Dedifferentiated amniotic fluid mesenchymal stem cell (primary cell): ENCODE measurements at regions not wholly inside any gene's neighbourhood (a gene's known extent, or its start where the extent isn't known, plus 50 kb on each side); places are given as distances from the start of the nearest gene placed in this dataset.
A peak's percentile ranks its signal among the peaks of the same experiment; 100 is the strongest.
"Not testable (repeated sequence)": the region's sequence is repeated elsewhere in the genome, so short reads cannot be mapped to it uniquely, and the experiment has no call there.

ENCODE experiments used
- DNase-seq: peaks from one replicate; pipeline ENCODE4 v3.0.0-alpha.2; 2016; ENCODE audit errors: extremely low spot score

GRCh38 chr2:193869564-193869963 lies 1674.8 kb upstream of the TMEFF2 start:
- DNase-seq: no peak

DNA sequence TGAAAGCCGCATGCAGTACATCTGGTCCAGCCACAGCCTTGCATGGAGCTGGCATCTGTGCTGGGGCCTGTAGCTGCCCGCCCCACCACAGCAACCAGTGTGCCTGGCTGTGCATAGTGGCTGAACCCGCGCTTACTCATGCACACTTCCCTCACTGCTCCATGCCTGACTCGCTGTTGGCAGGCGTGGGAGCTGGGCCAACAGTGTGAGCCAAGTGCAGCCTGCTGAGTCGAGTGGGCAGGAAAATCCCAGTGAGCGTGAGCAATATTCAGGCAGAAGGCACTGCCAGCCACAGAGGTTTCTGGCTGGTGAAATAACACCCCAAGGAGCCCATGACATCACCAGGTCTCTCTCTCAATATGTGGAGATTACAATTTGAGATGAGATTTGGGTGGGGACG lies 1674.1 kb upstream of the TMEFF2 start:
- no peak for DNase-seq

- no peak for DNase-seq
Measured at GRCh38 chr2:193868132-193868531, 1673.4 kb upstream of the TMEFF2 start.

GRCh38 chr2:193867454-193867853 lies 1672.7 kb upstream of the TMEFF2 start:
- DNase-seq: no peak

GRCh38 chr2:193861557-193861956 lies 1666.8 kb upstream of the TMEFF2 start:
- DNase-seq: no peak

GRCh38 chr2:193847991-193848390 lies 1653.3 kb upstream of the TMEFF2 start:
- DNase-seq: no peak

- DNase-seq: peak; percentile 40
Measured at GRCh38 chr2:193847130-193847529, 1652.4 kb upstream of the TMEFF2 start.

- no peak for DNase-seq
Measured at GRCh38 chr2:193845604-193846003, 1650.9 kb upstream of the TMEFF2 start.

DNA sequence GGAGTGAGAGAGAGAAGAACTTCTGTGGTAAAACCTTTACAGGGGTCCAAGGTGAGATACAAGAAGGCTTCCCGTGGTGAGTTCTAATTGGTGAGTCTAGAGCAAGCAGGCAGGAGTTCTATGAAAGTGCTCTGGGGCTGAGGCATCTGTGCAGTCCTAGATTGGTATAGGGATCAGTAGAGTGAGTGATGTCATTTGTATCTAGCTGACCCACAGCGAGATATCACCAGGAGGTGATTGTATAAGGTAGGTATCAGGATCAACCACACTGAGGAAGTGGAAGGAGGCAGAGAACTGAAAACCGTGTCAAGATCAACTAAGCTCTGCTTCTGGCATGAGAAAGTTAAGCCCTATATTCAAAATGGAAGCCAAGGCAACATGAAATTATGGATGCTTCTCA lies 1648.9 kb upstream of the TMEFF2 start:
- DNase-seq: peak; percentile 4

- peak; percentile 46 for DNase-seq
Measured at GRCh38 chr2:193841384-193842150, 1646.8 kb upstream of the TMEFF2 start.

- DNase-seq: peak; percentile 62
Measured at GRCh38 chr2:193837111-193837738, 1642.5 kb upstream of the TMEFF2 start.

- not testable (repeated sequence) for DNase-seq
Measured at GRCh38 chr2:193836424-193837006, 1641.8 kb upstream of the TMEFF2 start.

- DNase-seq: not testable (repeated sequence)
Measured at GRCh38 chr2:193833895-193834294, 1639.2 kb upstream of the TMEFF2 start.

DNA sequence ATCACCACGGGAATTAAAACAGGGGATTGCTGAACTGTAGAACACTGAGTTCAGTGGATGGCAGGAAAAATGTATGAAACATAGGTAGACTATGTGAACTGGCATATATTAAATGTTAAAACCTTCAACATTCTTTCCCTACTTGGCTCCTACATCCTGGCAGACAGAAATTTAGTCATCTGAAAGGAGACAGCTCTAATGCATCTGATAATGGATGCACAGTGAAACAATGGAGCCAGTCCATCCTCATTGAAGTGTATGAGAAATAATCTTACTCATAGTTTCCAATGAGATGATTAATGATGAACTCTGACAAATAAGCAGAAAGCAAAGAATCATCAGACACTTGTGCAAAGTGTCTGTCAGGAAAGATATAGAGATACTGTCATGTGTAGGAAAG lies 1629.7 kb upstream of the TMEFF2 start:
- DNase-seq: peak; percentile 13

DNA sequence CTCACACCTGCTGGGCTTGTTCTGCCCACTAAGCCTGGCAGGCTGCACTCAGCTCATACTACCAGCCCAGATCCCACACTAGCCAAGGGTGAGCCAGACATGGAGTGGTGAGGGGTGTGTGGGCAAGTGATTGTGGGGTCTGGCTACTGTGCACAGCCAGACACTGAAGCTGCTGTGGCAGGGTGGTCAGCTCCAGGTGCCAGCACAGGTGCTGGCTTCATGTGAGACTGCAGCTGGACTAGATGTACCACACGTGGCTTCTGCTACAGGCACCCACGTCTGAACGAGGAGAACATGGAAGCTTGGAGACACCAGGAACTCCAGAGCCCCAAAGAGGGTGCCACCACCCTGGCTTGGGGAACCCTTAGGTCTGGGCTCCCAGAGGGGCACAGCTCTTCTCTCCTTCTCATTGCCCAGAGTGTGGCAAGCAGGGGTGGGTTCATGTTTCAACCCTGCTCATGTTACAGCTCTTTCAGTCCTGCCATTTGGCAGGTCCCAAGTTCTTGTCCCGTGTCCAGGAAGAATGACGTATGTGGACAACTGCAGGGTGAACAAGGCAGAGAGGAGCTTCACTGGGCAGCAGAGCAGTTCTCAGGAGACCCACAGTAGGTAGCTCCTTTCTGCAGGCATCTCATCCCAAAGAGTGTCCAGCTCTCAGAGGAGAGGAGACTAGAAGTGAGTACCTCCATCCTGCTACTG lies 1624.2 kb upstream of the TMEFF2 start:
- no peak for DNase-seq

- no peak for DNase-seq
Measured at GRCh38 chr2:193816008-193816407, 1621.3 kb upstream of the TMEFF2 start.

DNA sequence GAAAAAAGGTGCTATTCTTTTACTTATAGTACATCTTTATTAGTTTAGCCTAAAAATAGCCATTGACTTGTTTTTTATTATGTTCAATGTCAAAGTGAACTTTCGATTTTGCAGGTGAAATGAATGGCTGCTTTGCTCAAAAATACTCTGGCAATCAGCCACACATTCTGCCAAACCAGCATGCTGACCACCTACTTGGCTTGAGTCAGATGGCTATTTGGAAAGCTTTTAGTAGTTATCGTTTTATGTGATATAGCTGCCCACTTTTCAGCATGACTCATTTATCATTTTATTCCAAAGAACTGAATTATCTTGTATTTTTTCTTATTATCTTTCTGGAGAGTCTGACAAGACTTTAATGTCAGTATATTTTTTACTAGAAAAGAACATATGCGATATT lies 1615.8 kb upstream of the TMEFF2 start:
- no peak for DNase-seq

DNA sequence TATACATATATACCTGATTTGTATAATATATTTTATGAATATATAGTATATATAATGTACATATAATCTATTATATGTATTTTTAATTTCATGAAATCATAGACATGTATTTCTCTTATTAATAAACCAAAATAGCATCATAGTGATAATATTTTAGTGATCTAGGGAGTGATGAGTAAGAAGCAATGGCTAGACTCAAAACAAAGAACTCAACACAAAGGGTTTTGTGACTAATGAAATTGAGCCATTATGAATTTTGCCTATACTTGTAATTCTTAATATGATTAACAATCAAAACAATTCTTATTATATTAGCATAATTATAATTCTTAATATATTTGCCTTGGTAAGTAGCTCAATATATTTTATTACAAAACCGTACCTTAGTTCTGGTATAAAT lies 1614.1 kb upstream of the TMEFF2 start:
- no peak for DNase-seq

DNA sequence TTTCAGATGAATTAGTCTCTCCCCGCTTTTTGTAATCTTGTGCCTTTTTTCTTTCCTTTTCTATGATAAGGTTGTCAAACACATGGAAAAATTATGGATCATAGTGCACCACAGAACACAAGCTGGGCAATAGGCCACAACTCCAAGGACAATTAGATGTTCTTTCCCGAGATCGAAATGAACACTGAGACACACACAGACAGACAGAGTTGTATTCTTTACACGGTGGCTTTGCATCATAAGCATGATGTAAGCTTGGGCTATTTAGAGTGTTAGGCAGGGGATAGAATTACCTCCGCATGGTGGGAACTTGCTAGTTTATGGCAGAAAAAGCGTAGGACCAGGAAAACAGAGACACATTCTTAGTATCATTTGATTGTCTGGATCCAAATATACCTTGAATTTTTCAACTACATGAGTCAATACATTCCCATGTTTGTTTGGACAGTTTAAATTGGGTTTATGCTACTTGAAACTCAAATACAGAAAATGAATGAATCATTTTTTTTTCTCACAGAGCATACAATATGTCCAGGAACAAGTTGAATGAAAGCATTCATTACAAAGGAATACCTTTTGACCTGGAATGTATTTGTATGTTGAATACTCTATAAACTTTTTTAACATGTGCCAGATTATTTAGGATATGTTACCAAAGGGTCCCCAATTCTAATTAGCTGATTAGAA lies 1611.5 kb upstream of the TMEFF2 start:
- no peak for DNase-seq

GRCh38 chr2:193796847-193797246 lies 1602.1 kb upstream of the TMEFF2 start:
- DNase-seq: no peak

GRCh38 chr2:193793914-193794313 lies 1599.2 kb upstream of the TMEFF2 start:
- DNase-seq: no peak

DNA sequence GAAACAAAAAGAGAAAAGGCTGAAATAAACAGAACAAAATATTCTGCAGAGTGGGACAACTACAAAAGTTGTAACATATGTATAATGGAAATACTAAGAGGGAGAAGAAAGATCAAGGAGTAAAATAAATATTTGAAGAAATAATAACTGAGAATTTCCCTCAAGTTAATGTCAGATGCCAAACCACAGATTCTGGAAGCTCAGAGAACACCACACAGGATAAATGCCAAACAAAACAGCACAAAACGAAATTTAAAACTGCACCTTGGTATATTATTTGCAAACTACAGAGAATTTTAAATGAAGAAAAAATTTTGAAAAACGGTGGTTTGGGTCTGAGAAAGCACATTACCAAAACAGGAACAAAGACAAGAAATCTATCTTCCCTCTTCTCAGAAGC lies 1588.9 kb upstream of the TMEFF2 start:
- no peak for DNase-seq
